Endothelial cell (in vitro differentiated cells): ENCODE measurements at regions not wholly inside any gene's neighbourhood (a gene's known extent, or its start where the extent isn't known, plus 50 kb on each side); places are given as distances from the start of the nearest gene placed in this dataset.

Experiments
- DNase-seq: peaks from one replicate; pipeline ENCODE4 v3.0.0; 2021; ENCODE audit warnings: low spot score
- H3K27ac Mint-ChIP-seq: one replicate; pipeline ENCODE4 v1.8.0; 2021; ENCODE audit warnings: mixed read lengths, inconsistent platforms; ENCODE audit not compliant: unreplicated experiment
- H3K27me3 Mint-ChIP-seq: one replicate; pipeline ENCODE4 v1.8.0; 2021; ENCODE audit warnings: mild to moderate bottlenecking, moderate library complexity, mixed read lengths, inconsistent platforms; ENCODE audit not compliant: unreplicated experiment
- H3K36me3 Mint-ChIP-seq: one replicate; pipeline ENCODE4 v1.8.0; 2021; ENCODE audit warnings: mild to moderate bottlenecking, low read depth, mixed read lengths, inconsistent platforms; ENCODE audit not compliant: unreplicated experiment
- H3K4me1 Mint-ChIP-seq: one replicate; pipeline ENCODE4 v1.8.0; 2021; ENCODE audit warnings: mild to moderate bottlenecking, mixed read lengths, inconsistent platforms; ENCODE audit not compliant: unreplicated experiment
- H3K4me3 Mint-ChIP-seq: one replicate; pipeline ENCODE4 v1.8.0; 2021; ENCODE audit warnings: mild to moderate bottlenecking, mixed read lengths, inconsistent platforms; ENCODE audit not compliant: unreplicated experiment
- H3K9me3 Mint-ChIP-seq: one replicate; pipeline ENCODE4 v1.8.0; 2021; ENCODE audit warnings: mixed read lengths, inconsistent platforms; ENCODE audit not compliant: unreplicated experiment
- TF ChIP-seq, protein P1 (sequence below): fragments of 200-600 bp; sonication (generic); IDR thresholded peaks from one replicate; pipeline ENCODE4 v1.5.0; 2021; ENCODE audit warnings: antibody characterized with exemption; ENCODE audit not compliant: unreplicated experiment

DNA sequence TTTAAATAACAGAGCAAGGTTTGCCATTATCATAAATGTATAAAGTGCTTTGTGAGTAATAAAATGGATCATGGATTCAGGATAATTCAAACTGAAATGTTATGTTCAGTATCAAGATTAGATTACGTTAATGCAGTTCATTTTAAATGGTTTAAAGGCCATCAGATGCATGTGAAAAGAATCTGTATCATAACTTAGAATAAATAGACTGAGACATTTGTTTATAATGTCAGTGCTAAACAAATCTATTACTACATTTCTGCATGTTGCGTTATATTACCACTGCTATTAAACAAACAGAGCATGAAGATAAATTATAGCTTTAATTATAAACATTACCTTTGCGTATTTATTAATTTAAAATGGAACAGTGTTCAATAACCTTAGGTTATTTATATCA lies 160.2 kb downstream of the TOX3 start:
- Mint-ChIP-seq H3K4me3 (no peak overlapping the region), H3K9me3 (no peaks in the 10 kb centered on the region), H3K27ac (no peak overlapping the region), H3K36me3 (no peaks in the 10 kb centered on the region), H3K4me1 (no peaks in the 10 kb centered on the region), H3K27me3 (peaks cover 2% of the 10 kb centered on the region)
- DNase-seq, result no peak
- TF ChIP-seq, protein P1, sequence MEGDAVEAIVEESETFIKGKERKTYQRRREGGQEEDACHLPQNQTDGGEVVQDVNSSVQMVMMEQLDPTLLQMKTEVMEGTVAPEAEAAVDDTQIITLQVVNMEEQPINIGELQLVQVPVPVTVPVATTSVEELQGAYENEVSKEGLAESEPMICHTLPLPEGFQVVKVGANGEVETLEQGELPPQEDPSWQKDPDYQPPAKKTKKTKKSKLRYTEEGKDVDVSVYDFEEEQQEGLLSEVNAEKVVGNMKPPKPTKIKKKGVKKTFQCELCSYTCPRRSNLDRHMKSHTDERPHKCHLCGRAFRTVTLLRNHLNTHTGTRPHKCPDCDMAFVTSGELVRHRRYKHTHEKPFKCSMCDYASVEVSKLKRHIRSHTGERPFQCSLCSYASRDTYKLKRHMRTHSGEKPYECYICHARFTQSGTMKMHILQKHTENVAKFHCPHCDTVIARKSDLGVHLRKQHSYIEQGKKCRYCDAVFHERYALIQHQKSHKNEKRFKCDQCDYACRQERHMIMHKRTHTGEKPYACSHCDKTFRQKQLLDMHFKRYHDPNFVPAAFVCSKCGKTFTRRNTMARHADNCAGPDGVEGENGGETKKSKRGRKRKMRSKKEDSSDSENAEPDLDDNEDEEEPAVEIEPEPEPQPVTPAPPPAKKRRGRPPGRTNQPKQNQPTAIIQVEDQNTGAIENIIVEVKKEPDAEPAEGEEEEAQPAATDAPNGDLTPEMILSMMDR, result no peak

DNA sequence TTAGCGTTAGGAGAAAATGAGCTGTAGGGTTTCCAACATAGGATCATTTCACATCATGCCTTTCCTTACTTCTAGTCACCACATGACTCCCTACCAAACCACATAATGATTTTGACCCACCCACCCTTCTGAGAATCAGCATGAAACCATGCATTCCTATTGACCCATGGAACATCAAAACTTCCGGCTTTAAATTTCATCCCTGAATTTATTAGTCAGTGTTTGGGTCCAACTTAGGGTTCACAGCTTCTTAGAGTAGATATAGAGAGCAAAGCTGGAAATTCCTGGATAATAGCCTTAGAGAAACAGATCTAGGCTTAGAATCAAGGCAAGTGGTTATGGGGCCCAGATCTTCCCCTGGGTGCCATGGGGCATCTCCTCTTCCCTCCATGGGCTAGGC lies 162.6 kb downstream of the TOX3 start:
- Mint-ChIP-seq H3K27ac (no peak overlapping the region), H3K27me3 (no peaks in the 10 kb centered on the region), H3K36me3 (no peaks in the 10 kb centered on the region), H3K9me3 (no peaks in the 10 kb centered on the region), H3K4me3 (no peak overlapping the region), H3K4me1 (no peaks in the 10 kb centered on the region)
- no peak for DNase-seq
- TF ChIP-seq, protein P1, result no peak

DNA sequence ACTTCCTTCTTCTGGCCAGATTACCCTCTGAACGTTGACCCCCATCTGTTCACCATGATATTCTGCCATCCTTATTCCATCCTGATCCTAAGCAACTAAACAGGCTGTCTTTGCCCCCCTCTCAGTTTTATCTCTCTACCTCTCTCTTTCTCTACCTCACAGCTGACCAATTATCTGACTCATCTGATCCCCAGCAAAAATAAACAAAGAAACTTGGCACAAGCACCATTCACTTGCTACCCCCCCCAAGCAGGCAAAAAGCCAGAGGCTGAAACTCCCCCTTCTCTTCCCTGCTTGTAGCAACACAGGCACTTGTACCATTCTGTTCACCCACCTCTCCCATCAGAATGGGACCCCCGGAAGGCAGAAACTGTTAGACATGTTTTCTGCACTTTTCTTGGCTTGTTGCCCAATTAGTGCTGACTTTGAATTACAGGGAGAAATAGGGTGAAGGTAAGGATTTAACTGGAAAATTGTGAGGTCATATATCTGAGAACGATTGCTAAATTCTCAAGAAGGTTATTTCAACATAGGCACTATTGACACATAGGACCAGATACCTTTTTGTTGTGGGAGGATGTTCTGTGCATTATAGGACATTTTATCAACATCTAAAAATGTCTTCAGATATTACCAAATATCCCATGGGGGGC lies 163.2 kb downstream of the TOX3 start:
- no peak overlapping the region for H3K4me3 Mint-ChIP-seq

DNA sequence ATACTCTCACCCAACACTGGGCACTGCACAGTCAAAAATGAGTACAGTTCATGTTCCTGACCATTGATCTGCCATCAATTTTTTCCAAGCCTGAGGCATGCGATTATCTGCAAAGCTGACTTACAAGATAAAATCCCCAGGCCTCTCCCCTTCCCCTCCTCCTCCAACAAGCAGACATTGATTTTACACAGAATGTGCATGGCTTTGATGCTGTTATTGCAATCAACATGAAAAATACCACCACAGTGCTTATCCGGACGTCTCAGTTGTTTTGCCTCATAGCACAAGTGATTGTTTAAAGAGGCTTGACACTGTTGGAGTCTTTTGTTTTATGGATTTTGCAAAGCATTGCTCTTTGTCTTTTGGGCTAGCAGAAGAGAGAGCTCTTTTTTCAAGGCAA lies 163.8 kb downstream of the TOX3 start:
- Mint-ChIP-seq H3K27me3 (no peaks in the 10 kb centered on the region), H3K9me3 (no peaks in the 10 kb centered on the region), H3K4me1 (no peaks in the 10 kb centered on the region), H3K4me3 (no peak overlapping the region), H3K27ac (no peak overlapping the region), H3K36me3 (no peaks in the 10 kb centered on the region)
- DNase-seq, result no peak
- TF ChIP-seq, protein P1, result no peak

More for the DNA sequence above, 163.2 kb downstream of the TOX3 start:
- no peak overlapping the region for H3K27ac Mint-ChIP-seq
- H3K4me1 Mint-ChIP-seq, result no peaks in the 10 kb centered on the region
- no peaks in the 10 kb centered on the region for H3K27me3 Mint-ChIP-seq
- H3K9me3 Mint-ChIP-seq, result no peaks in the 10 kb centered on the region
- no peak for DNase-seq
- TF ChIP-seq, protein P1, result no peak
- H3K36me3 Mint-ChIP-seq, result no peaks in the 10 kb centered on the region

DNA sequence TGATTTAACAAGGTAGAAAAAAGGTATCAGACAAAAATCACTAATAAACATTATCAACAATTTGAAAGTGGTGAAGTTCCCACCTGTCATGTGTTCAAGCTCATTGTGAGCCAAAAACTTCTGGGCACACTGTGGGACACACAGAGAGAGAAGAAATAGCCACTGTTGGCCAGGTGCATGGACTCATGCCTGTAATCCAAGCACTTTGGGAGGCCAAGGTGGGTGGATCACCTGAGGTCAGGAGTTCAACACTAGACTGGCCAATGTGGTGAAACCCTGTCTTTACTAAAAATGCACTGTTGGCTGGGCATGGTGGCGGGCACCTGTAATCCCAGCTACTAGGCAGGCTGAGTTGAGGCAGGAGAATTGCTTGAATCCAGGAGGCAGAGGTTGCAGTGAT lies 167.4 kb downstream of the TOX3 start:
- Mint-ChIP-seq H3K4me1 (no peaks in the 10 kb centered on the region), H3K27me3 (no peaks in the 10 kb centered on the region), H3K4me3 (no peak overlapping the region), H3K27ac (no peak overlapping the region), H3K36me3 (no peaks in the 10 kb centered on the region), H3K9me3 (no peaks in the 10 kb centered on the region)
- DNase-seq, result no peak
- TF ChIP-seq, protein P1, result no peak
